HL-60 (cell line): ENCODE measurements at regions not wholly inside any gene's neighbourhood (a gene's known extent, or its start where the extent isn't known, plus 50 kb on each side); places are given as distances from the start of the nearest gene placed in this dataset.

Experiments
- DNase-seq, 2 experiments: peaks; one replicate each; pipeline ENCODE4 v3.0.0-alpha.2; 2010 to 2020; ENCODE audit warnings: low read depth in 1 of 2, low spot score in 1 of 2
- H3K27ac ChIP-seq: fragments of 250-450 bp; sonication (Bioruptor Pico); replicated peaks from 2 replicates; pipeline ENCODE4 v1.5.1; 2020; ENCODE audit warnings: mild to moderate bottlenecking, moderate library complexity
- H3K27me3 ChIP-seq: fragments of 250-450 bp; sonication (Bioruptor Pico); 2 replicates; pipeline ENCODE4 v1.5.1; 2021; ENCODE audit warnings: mild to moderate bottlenecking, moderate library complexity; ENCODE audit not compliant: insufficient read depth, poor library complexity, severe bottlenecking
- H3K4me3 ChIP-seq: replicated peaks from 2 replicates; pipeline ENCODE4 v1.5.1; 2011; ENCODE audit warnings: mild to moderate bottlenecking, control low read depth, low read length; ENCODE audit not compliant: insufficient read depth
- GABPA ChIP-seq: IDR thresholded peaks from 2 replicates; pipeline ENCODE4 v1.6.1; 2012; ENCODE audit warnings: low read depth
- POLR2AphosphoS5 ChIP-seq: IDR thresholded peaks from 2 replicates; pipeline ENCODE4 v1.6.1; 2012; ENCODE audit warnings: low read depth
- SPI1 ChIP-seq: IDR thresholded peaks from 2 replicates; pipeline ENCODE4 v1.6.1; 2012; ENCODE audit warnings: low read depth, mild to moderate bottlenecking, borderline replicate concordance
- TF ChIP-seq, protein P1 (sequence below): IDR thresholded peaks from 2 replicates; pipeline ENCODE4 v1.6.1; 2012; ENCODE audit warnings: low read depth; ENCODE audit not compliant: insufficient replicate concordance
- TF ChIP-seq, protein P2 (sequence below): IDR thresholded peaks from one replicate; pipeline ENCODE4 v1.5.1; 2011; ENCODE audit warnings: low read length, control low read depth, inconsistent platforms; ENCODE audit not compliant: insufficient read depth

DNA sequence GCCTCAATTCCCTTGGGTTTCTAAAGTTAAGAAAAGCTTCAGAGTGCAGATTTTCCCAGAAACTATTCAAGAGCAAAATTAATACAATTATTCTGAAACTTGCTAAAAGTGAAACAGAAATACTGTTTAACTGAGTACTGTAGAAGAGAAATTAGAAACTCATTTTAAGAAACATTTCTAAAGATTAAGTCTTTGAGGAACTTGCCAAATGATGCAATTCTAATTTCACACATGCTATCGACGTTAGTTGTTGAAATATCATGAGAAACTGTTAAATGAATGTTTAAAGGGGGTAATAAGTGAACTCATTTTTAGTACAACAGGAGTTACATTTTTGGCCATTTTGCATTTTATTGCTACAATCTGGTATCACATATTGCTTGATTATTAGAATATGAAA lies 125.3 kb upstream of the MAOA start:
- 0 out of 2 replicates have a peak overlapping the region, but pooled peaks have one; percentile 36 for H3K27ac ChIP-seq
- DNase-seq: peak in 1 of 2 experiments; percentile 31
- no peaks in the 10 kb centered on the region for H3K27me3 ChIP-seq
- no peak overlapping the region for H3K4me3 ChIP-seq
- TF ChIP-seq SPI1: no peak
- TF ChIP-seq, protein P1, sequence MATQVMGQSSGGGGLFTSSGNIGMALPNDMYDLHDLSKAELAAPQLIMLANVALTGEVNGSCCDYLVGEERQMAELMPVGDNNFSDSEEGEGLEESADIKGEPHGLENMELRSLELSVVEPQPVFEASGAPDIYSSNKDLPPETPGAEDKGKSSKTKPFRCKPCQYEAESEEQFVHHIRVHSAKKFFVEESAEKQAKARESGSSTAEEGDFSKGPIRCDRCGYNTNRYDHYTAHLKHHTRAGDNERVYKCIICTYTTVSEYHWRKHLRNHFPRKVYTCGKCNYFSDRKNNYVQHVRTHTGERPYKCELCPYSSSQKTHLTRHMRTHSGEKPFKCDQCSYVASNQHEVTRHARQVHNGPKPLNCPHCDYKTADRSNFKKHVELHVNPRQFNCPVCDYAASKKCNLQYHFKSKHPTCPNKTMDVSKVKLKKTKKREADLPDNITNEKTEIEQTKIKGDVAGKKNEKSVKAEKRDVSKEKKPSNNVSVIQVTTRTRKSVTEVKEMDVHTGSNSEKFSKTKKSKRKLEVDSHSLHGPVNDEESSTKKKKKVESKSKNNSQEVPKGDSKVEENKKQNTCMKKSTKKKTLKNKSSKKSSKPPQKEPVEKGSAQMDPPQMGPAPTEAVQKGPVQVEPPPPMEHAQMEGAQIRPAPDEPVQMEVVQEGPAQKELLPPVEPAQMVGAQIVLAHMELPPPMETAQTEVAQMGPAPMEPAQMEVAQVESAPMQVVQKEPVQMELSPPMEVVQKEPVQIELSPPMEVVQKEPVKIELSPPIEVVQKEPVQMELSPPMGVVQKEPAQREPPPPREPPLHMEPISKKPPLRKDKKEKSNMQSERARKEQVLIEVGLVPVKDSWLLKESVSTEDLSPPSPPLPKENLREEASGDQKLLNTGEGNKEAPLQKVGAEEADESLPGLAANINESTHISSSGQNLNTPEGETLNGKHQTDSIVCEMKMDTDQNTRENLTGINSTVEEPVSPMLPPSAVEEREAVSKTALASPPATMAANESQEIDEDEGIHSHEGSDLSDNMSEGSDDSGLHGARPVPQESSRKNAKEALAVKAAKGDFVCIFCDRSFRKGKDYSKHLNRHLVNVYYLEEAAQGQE: no peak
- TF ChIP-seq, protein P2, sequence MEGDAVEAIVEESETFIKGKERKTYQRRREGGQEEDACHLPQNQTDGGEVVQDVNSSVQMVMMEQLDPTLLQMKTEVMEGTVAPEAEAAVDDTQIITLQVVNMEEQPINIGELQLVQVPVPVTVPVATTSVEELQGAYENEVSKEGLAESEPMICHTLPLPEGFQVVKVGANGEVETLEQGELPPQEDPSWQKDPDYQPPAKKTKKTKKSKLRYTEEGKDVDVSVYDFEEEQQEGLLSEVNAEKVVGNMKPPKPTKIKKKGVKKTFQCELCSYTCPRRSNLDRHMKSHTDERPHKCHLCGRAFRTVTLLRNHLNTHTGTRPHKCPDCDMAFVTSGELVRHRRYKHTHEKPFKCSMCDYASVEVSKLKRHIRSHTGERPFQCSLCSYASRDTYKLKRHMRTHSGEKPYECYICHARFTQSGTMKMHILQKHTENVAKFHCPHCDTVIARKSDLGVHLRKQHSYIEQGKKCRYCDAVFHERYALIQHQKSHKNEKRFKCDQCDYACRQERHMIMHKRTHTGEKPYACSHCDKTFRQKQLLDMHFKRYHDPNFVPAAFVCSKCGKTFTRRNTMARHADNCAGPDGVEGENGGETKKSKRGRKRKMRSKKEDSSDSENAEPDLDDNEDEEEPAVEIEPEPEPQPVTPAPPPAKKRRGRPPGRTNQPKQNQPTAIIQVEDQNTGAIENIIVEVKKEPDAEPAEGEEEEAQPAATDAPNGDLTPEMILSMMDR: no peak
- no peak for TF ChIP-seq GABPA
- TF ChIP-seq POLR2AphosphoS5: no peak

DNA sequence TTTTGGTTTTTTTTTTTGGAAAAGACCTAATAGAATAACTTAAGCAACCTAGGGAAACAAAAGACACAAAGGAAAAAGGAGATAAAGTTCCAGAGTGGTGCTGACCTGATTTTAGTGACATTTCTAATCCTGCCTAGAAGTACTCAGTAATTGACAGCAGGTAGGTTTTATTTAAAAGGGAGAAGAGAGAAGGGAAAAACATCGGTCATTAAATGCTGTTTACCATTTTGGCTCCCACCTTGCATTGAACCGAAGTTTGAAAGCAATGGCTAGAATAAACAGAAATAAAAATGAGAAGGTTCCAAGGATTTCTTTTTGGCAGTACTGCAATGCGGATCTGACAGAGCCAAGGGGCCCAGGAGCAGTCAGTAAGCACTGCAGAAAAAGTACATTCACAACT lies 115.8 kb upstream of the MAOA start:
- TF ChIP-seq SPI1 (no peak), GABPA (no peak), POLR2AphosphoS5 (no peak)
- TF ChIP-seq, protein P2: no peak
- TF ChIP-seq, protein P1: no peak

DNA sequence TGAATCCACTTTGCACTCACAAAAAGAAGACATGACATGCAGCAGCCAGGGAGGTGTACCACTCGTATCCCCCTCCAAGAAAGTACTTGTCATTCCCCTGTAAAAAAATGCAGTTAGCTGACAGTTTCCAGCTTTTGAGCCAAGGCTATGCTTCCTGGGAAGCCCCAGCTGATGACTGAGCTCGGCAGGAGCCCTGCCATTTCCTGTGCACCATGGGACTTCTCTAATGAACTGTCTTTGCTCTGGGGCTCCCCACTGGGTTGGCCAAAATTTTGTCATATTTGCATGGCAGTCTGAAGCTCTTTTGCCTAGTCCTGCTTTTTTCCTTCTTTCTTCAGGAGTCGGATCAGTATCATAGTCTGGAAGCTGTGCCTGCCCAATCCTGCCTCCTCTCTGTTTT lies 104.5 kb upstream of the MAOA start:
- Histone ChIP-seq H3K27ac (no peak overlapping the region), H3K4me3 (no peak overlapping the region), H3K27me3 (no peaks in the 10 kb centered on the region)
- TF ChIP-seq SPI1 (no peak), POLR2AphosphoS5 (no peak), GABPA (no peak)
- TF ChIP-seq, protein P2: no peak
- TF ChIP-seq, protein P1: no peak
- DNase-seq: no peak

More for the DNA sequence above, 115.8 kb upstream of the MAOA start:
- Histone ChIP-seq H3K4me3 (no peak overlapping the region), H3K27me3 (no peaks in the 10 kb centered on the region), H3K27ac (no peak overlapping the region)
- no peak for DNase-seq
